ENCODE measurements at regions not wholly inside any gene's neighbourhood (a gene's known extent, or its start where the extent isn't known, plus 50 kb on each side); places are given as distances from the start of the nearest gene placed in this dataset.

GRCh38 chr18:54717673-54718407 lies 110.4 kb upstream of the RAB27B start:
- peak; percentile 38 for DNase-seq
- peak; percentile 78 for ATAC-seq

GRCh38 chr18:54718408-54718773 lies 109.9 kb upstream of the RAB27B start:
- no peak for DNase-seq
- ATAC-seq, result peak; percentile 30

GRCh38 chr18:54720620-54721019 lies 107.7 kb upstream of the RAB27B start:
- DNase-seq (no peak), ATAC-seq (no peak)

GRCh38 chr18:54726143-54726542 lies 102.1 kb upstream of the RAB27B start:
- DNase-seq (no peak), ATAC-seq (no peak)

GRCh38 chr18:54734059-54734458 lies 94.2 kb upstream of the RAB27B start:
- DNase-seq (no peak), ATAC-seq (no peak)

GRCh38 chr18:54736981-54737380 lies 91.3 kb upstream of the RAB27B start:
- no peak for DNase-seq
- ATAC-seq, result peak; percentile 52

- no peak for DNase-seq
- no peak for ATAC-seq
Observed at GRCh38 chr18:54737986-54738385, 90.3 kb upstream of the RAB27B start.

GRCh38 chr18:54739476-54739875 lies 88.8 kb upstream of the RAB27B start:
- ATAC-seq (no peak), DNase-seq (no peak)

- ATAC-seq (no peak), DNase-seq (no peak)
Observed at GRCh38 chr18:54740136-54740846, 88.0 kb upstream of the RAB27B start.

GRCh38 chr18:54742120-54742519 lies 86.2 kb upstream of the RAB27B start:
- ATAC-seq, result no peak

GRCh38 chr18:54742659-54743604 lies 85.3 kb upstream of the RAB27B start:
- no peak for ATAC-seq
- no peak for DNase-seq

More at GRCh38 chr18:54742120-54742519, 86.2 kb upstream of the RAB27B start:
- DNase-seq, result no peak

- ATAC-seq (no peak), DNase-seq (no peak)
Observed at GRCh38 chr18:54743605-54743995, 84.7 kb upstream of the RAB27B start.

- ATAC-seq (no peak), DNase-seq (no peak)
Observed at GRCh38 chr18:54749291-54749690, 79.0 kb upstream of the RAB27B start.

GRCh38 chr18:54750350-54750749 lies 77.9 kb upstream of the RAB27B start:
- ATAC-seq, result no peak
- DNase-seq, result no peak

- ATAC-seq (no peak), DNase-seq (no peak)
Observed at GRCh38 chr18:54752185-54752584, 76.1 kb upstream of the RAB27B start.

- DNase-seq (no peak), ATAC-seq (no peak)
Observed at GRCh38 chr18:54755456-54755855, 72.8 kb upstream of the RAB27B start.

GRCh38 chr18:54762386-54762785 lies 65.9 kb upstream of the RAB27B start:
- no peak for ATAC-seq
- no peak for DNase-seq

GRCh38 chr18:54764786-54765185 lies 63.5 kb upstream of the RAB27B start:
- no peak for ATAC-seq
- DNase-seq, result no peak

- ATAC-seq (no peak), DNase-seq (no peak)
Observed at GRCh38 chr18:54765636-54766375, 62.5 kb upstream of the RAB27B start.

- ATAC-seq, result no peak
Observed at GRCh38 chr18:54766634-54767033, 61.6 kb upstream of the RAB27B start.

GRCh38 chr18:54767098-54767497 lies 61.2 kb upstream of the RAB27B start:
- no peak for ATAC-seq

More at GRCh38 chr18:54766634-54767033, 61.6 kb upstream of the RAB27B start:
- DNase-seq, result no peak

More at GRCh38 chr18:54767098-54767497, 61.2 kb upstream of the RAB27B start:
- DNase-seq, result no peak
